ENCODE measurements at regions not wholly inside any gene's neighbourhood (a gene's known extent, or its start where the extent isn't known, plus 50 kb on each side); places are given as distances from the start of the nearest gene placed in this dataset.

DNA sequence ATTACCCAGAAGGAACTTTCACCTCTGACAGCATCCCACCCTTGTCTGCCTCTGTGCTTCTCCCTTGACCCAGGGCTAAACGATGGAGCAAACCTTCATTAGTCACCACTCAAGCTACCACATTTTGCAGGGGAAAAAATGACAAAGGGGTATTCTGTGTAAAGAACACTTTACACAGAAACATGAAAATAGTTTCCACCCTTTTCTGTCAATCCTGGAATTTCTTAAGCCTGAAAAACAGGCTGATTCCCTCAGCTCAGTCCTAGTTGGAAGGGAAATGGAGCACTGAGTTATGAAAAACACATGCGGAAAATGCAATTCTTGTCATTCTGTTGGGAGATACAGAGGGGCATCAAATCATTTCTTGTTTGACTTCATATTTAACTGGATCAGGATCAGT, 175.0 kb upstream of the HNRNPA3 start:
- no peak for TF ChIP-seq EZH2 (IDR thresholded peaks at IDR 0.05; ENCODE audit: low read length, unreplicated experiment)
- no peak for TF ChIP-seq CTCF (conservative IDR thresholded peaks at IDR 0.05; ENCODE audit: low read depth, low read length)
